G401.6 (cell line): ENCODE measurements at regions not wholly inside any gene's neighbourhood (a gene's known extent, or its start where the extent isn't known, plus 50 kb on each side); places are given as distances from the start of the nearest gene placed in this dataset.

Experiments
- FAIRE-seq: peaks from 2 replicates; lab custom pipeline; 2012; peaks lifted over from hg19 to GRCh38; lab: Jason Lieb, UNC

DNA sequence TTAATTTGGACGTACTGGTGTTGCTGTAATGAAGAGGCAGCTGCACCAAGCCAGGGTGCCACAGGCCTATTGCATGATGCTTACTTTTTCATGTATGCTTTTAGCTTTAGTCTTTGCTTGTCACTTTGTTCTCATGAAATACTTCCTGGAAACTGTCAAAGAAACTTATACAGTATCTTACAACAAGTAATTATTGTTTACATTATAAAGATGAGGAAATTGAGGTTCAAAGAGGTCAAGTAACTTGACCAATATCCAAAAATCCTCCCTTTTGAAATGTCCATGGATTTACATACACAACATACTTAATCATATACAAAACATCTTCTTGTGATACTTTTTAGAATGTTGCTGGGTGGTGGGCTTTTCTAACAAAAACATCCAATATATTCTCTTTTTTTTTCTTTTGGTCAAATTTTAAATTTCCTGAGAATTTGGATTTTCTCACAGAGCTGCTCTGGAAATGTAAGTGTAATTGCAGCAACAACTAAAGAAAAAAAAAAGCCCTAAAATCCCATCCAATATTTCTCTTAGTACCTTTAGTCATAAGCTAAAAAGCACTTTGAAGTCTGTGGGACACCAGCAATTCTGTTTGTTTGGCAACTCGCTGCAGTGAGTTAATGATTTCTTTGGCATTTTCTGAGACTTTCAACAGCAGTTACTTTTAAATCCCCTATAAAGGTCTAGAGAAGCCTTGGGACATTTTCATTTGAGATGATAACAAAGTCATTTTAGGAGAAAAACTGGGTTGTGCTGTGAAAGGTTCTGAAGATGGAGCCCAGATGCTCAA lies 500.6 kb upstream of the IGFBP3 start:
- FAIRE-seq, result no peak

DNA sequence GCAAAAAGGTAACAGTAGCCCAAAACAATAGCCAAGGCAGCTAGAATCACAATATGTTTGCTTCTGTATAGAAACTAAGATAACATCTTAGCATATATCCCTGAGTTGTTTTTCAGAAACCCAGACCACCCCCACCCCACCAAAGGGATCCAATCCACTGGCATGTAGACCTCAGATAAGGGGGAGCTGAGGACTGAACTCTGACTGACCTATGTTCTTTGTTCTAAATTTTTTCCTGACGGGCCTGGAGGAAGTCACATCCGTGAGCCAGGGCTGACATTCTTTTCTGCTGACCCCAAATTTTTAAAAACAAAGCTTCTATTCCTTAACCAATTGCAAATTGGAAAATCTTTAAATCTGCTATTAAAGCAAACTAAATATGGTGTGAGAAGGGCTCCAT lies 493.9 kb upstream of the IGFBP3 start:
- no peak for FAIRE-seq

DNA sequence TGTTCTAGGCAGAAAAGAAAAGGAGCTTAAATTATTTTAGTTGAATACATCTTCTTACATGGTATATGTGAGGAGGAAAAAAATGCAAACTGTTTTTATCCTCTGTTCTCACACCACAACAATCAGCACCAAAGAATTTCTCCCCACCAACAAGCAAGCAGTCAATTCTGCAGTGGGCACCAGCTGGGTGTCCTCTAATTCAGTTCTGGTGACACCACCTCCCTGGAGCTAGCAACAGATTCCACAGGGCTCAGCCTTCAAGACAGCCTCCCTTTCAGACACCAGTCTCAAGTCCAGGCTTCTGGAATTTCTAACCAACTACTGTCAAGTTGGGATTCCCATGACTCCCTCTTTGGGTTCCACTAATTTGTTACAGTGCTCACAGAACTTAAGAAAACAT lies 490.2 kb upstream of the IGFBP3 start:
- FAIRE-seq, result no peak

GRCh38 chr7:46407125-46407524 lies 486.1 kb upstream of the IGFBP3 start:
- no peak for FAIRE-seq

DNA sequence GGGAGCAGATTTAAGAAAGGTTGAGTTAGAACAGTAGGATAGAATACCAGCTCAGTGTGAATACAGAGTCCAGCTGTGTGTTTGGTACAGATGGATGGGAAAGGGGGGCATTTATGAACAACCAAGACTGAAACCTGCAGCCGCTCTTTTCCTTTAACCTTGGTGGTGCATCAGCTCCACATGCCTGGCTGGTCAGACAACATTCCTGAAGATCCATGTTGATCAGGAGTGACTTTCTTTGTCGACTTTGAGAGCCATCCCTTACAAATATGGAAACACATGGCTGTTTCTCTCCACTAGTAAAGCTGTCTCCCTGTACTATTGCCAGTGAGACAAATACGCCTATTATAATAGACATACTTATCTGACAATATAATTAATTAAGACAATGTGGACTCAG lies 476.5 kb upstream of the IGFBP3 start:
- no peak for FAIRE-seq

DNA sequence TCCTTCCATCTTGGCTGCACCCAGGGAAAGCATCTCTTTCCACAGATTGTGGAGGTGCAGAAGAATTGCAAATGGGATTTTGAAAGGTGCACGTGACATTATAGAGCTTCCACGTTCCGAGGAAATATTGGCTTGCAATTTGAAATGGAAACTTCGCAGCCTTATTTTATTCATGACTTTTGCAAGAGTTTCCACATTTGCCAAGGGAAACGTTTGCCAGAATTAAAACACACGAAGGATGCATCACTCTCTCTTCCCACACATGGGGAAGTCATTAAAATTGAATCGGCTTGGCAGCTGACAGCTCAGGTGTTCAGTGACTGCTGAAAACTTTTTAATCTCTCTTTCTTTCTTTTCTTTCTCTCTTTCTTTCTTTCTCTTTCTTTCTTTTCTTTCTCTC lies 475.4 kb upstream of the IGFBP3 start:
- no peak for FAIRE-seq

- FAIRE-seq, result no peak
Observed at GRCh38 chr7:46393142-46393541, 472.1 kb upstream of the IGFBP3 start.

DNA sequence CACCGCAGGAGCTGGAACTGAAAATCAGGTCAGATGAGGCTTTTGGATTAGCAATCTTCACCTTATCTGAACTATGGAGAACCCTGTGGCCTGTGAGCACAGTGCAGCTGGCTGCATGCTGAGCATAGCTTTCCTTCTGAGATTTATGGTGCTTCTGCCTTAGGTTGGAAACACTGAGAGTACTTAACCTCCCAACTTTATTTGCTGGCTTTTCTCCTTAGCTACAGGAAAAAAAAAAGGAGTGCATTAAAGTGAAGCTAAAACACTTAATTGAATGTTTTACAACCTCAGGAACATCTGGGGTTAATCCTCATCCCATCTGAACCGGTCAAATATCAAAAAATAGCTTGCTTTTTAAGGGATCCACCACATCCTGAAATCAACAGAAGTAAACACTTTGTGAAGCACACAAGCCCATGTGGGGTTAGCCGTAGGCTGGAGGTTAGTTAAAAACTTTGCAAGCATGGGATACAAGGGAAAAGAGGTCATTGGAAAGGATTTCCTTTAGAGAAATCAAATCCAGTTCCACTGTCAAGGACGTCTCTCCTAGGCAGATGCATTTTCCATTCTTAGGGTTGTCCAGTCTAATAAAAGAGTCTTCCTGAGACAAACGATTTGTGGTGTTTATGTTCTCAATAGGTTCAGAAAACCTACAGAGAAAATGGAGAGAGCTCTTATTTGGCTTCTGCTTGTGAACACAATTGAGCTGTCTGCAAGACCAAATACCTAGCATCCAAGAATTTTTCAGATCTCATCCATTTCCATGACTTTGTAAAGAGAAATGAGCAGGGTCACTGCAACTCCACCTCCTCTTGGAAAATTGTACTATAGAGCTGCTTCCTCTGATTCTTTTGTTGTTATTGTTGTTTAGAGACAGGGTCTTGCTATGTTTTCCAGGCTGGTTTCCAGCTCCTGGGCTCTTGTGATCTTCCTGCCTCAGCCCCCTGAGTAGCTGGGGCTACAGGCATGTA lies 470.4 kb upstream of the IGFBP3 start:
- FAIRE-seq, result no peak

GRCh38 chr7:46390042-46390441 lies 469.0 kb upstream of the IGFBP3 start:
- FAIRE-seq, result no peak

- no peak for FAIRE-seq
Observed at GRCh38 chr7:46389146-46389545, 468.1 kb upstream of the IGFBP3 start.

DNA sequence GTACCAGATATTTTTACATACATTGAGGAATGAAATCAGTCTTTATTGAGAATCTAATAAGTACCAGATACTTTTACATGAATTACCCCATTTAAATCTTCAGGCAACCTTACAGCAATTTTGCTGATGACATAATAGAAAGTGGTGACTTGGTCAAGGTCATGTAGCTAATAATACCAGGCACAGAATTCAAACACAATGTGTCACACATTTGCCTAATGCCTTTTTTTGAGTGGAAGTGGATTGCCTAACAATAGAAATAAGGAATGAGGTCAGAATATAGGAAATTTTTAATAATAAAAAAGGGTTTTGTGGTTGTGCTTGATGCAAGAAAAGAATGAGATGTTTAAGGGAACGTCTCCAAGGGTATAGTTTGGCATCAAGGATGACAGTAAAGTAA lies 466.6 kb upstream of the IGFBP3 start:
- FAIRE-seq, result no peak

GRCh38 chr7:46386428-46387399 lies 465.6 kb upstream of the IGFBP3 start:
- no peak for FAIRE-seq

DNA sequence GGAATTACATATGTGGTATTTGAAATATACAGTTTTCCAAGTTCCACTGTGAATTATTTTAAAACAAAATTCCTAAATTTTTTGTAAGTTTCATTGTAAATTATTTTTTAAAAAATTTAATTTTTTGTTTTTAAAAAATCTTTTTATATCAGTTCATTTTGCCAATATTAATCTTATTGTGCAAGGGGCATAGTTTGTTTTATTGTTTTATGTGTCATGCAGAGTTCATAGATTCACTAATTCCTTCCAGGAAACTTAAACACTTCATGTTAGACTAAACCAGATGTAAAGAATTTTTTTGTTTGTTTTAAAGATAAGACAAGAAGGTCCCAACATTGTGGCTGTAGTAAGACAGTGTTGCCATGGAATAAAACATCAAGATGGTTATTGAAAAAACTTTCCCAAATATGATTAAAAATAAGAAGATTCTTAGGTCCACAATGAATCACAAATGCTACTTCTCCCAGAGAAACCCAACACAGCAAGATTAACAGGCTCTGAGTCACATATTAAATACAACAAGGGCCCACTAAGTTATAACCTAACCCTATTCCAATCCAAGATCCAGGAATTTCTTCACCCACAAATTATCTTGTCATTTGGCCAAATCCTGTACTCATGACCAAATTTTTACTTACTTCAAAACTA lies 464.7 kb upstream of the IGFBP3 start:
- FAIRE-seq, result peak; percentile 70

DNA sequence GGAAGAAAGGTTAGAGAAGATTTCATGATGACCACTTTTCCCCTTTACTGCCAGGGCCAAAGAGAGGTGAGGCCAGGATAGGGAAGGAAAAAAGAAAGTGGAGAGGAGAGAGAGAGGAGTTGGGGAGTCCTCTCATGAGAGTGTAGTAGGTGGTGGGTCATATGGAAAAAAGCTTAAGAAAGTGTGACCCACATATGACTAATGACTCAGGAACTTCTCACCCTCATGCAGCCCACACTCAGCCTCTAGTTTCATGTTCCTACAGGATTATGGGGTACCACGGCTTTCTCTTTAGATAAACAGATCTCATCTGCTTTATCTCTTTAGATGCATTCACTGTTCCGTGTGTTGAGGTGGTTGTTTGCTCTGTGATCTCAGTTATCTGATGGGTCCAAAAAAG lies 462.5 kb upstream of the IGFBP3 start:
- no peak for FAIRE-seq

- no peak for FAIRE-seq
Observed at GRCh38 chr7:46369933-46370654, 449.0 kb upstream of the IGFBP3 start.

- FAIRE-seq, result no peak
Observed at GRCh38 chr7:46368871-46369270, 447.8 kb upstream of the IGFBP3 start.

- FAIRE-seq, result no peak
Observed at GRCh38 chr7:46366526-46366925, 445.5 kb upstream of the IGFBP3 start.

DNA sequence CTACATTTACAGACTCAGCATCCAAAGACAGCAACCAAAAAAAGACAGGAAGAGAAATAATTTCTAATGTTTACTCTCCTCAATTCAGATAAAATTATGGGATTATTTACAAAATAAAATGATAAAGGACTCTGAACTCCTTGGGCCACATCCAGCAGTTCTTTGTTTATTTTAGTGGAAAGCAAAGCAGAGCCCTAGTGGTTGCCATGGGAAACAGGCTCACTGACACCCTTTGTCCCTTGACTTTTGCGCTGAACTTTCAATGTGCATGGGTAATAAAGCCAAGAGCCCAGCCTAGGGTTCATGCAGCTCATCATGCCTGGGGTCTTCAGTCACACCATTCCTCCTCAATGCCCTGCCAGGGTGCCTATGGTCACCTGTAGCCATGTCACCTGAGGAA lies 442.6 kb upstream of the IGFBP3 start:
- no peak for FAIRE-seq

GRCh38 chr7:46360811-46361210 lies 439.7 kb upstream of the IGFBP3 start:
- FAIRE-seq, result no peak

- no peak for FAIRE-seq
Observed at GRCh38 chr7:46360296-46360695, 439.2 kb upstream of the IGFBP3 start.

DNA sequence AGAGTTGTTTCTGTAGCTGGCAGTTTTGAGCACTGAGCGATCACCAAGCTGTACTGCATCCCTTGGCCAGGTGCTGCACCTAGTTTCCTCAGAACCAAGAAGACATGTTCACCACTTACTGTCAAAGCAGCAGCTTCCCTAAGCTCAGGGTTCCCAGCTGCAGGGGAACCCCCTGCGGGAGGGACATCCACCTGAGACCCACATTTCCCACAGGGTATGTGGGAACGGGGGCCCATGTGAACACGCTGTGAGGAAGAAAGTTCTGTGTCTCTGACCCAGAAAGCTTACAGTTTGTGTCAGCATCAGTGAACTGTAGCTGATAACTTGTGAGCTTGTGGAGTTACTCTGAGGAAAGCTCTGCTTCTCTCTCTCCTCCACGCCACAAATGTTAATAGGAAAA lies 436.8 kb upstream of the IGFBP3 start:
- FAIRE-seq, result no peak
